ENCODE measurements at regions not wholly inside any gene's neighbourhood (a gene's known extent, or its start where the extent isn't known, plus 50 kb on each side); places are given as distances from the start of the nearest gene placed in this dataset.
A peak's percentile ranks its signal among the peaks of the same experiment; 100 is the strongest.

DNA sequence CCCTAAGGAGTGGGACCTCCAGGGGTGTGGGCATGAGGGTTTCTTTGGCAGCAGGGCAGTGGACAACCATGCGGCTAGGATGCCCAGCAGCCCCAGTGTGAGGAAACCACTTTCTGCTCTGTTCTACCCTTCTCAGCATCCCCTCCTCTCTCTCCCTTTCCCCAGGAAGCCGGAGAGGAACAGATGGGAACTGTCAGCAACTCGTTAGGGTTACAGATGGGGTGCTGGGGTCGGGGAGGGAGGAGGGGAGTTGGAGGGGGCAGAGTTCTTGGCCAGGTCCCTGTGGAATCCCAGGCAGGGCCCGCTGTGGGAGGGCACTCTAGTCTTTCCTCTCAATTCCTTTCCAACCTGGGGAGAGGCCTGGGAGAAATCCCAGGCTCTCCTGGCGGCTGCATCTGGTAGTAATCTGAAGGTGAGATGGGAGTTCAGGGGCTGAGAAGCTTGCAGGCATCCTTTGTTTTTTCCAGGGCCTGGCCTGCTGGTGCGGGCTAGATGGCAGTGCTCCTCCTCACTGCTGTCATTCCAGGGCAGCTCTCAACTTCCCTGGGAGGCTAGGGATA lies 93.9 kb upstream of the CSF3R start:
- DNase-seq = no peak

DNA sequence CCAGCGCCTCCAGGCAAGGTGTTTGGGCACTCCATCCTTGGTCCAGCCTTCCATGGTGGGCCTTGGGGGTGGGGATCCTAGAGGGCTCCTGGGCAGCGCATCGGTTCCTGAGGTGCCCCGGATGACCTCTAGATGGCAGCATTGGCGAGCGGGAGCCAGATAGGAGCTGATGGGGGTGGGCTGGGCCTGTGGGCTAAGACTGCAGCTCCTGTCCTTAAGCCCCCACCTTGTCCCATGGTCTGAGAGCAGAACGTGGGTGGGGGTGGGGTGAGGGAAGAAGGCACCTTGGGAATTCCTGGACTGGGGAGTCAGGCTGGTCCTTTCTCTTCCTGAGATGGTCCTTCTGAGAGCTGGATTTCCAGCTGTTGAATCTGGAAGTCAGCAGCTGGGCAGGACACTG lies 93.4 kb upstream of the CSF3R start:
- DNase-seq = peak; percentile 80

DNA sequence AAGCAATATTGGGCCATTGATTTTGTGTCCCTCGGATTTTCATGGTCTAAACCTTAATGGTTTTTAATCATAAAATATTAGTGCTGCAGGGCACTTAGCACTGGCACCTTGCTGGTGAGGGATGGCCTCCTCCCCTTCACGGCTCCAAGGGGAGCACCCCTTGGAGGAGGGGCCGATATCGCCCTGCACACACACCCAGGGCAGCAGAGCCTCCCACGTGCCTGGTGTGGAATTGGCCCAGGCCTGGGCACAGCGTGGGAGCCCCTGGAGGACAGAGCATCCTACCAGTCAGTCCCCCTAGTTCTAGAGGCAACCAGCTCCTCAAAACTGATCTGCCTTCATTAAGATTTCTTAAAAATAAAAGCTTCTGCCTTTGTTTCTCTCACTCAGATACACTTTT lies 90.7 kb upstream of the CSF3R start:
- no peak for DNase-seq

DNA sequence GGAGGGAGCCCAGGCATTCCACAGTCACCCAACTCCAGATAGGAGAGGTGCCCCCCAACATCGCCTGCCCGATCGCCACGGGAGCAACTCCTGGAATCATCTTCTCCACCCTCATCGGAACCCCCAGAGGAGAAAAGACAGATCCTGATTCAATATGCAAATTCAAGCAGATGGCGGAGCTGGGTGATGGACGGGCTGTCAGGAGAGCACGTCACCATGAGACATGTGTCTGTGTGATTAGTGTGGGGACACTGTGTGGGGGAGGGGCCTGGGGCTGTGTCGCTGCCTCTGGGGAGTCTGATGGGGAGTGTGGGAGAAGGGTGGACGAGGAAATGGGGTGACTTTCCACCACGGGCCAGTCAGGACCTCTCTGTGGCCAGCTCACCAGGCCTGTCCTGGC lies 90.2 kb upstream of the CSF3R start:
- DNase-seq = no peak

DNA sequence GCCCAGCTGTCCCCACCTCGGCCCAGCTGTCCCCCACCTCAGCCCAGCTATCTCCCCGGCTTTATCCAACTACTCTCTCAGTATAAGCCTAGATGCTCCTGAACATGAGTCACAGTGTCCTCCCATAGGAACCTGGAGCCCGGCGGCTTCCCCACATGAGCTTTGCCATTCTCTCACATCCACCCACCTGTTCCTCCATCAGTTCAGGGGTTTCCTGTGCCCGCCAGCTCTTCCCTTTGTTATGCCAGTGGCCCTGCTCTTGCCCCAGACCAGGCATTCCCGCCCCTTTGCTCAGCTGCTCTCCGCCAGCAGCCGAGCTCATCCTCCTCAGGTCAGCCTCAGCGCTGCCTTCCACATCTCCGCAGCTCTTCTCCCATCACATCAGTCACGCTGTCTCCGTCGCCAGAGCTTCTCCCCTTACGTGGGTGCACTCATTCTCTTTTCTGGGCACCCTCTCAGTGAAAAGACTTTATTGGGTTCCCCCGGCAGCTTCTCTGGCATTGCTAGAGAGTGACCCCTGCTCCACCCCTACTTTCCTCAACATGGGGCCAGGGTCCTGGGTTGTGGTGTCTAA lies 89.5 kb upstream of the CSF3R start:
- no peak for DNase-seq

DNA sequence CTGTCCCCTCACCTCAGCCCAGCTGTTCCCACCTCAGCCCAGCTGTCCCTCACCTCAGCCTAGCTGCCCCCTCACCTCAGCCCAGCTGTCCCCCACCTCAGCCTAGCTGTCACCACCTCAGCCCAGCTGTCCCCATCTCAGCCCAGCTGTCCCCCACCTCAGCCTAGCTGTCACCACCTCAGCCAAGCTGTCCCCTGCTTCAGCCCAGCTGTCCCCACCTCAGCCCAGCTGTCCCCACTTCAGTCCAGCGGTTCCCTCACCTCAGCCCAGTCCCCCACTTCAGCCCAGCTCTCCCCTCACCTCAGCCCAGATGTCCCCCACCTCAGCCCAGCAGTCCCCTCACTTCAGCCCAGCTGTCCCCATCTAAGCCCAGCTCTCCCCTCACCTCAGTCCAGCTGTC lies 88.4 kb upstream of the CSF3R start:
- DNase-seq = no peak

DNA sequence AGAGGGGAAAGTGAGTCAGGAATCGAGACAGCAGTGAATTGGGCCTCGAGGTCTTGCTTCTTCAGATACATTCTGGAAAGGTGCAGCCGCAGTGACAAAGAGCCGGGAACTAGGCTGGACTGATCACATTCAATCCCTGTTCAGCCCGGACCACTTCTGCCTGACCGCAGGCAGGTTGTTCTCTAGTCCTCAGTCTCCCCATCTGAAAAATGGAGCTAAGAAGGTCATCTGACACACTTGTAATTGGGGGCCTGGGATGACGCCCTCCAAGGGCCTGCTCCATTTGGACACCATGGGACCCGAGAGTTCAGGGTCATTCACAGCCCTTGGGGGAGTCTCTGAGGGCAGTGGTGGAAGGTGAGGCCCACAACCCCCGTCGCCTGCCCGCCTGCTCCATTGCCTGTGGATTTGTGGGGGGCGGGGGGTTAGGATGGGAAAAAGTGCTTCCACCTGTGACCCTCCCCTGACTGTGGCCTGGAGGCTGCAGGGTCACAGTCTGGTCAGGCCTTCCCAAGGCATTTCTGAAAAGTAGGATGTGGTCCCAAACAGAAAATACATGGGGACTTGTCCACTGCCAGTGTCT lies 87.9 kb upstream of the CSF3R start:
- DNase-seq = no peak

DNA sequence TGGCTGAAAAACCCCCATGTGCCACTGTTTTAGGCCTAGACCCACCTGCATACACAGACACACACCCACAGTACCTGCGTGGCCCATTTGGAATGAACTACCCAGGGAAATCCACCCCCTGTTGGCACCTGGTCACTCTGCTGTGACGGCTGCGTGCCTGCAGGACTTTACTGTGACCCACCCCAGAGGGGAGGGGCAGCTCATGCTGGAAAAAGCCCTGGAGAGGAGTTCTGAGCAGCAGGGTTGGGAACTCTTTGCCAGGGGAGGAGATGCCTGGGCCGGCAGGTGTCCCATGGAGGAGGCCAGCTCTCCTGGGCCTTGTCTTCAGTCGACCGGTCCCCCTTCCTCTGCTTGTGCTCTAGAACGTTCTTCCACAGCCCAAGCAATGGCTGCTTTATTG lies 87.3 kb upstream of the CSF3R start:
- DNase-seq = no peak

DNA sequence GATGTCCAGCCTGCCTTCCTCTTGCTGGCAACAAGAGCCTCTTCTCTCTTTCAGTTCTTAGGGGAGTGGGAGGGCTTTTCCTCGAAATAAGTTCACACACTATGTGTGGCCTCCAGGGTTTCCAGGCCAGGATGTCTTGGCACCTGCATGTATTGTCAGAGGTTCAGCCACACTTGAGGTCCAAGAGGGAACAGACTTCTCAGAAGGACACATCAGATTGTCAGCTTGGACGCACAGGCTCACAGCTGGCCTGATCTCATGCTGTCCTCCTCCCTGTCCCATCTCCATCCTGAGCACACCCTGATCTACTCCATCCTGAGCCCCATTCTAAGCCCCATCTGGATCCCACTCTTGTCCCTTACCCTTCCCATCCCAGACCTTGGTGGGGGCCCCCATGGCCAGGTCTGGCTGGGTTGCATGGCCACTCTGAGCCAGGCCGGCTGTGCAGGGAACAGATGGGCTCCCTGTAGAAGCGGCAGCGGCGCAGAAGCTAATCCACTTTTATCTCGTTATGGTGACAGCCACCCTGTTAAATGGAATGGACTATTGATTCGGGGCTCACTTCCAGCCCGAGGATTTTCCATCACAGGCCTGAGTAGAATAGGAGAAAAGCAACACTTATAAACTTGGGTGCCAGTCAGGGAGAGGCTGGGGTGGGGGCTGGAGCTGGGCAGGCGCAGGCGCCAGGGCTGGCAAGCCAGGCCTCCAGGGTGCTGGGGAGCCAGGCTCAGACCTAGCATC lies 85.1 kb upstream of the CSF3R start:
- no peak for DNase-seq

DNA sequence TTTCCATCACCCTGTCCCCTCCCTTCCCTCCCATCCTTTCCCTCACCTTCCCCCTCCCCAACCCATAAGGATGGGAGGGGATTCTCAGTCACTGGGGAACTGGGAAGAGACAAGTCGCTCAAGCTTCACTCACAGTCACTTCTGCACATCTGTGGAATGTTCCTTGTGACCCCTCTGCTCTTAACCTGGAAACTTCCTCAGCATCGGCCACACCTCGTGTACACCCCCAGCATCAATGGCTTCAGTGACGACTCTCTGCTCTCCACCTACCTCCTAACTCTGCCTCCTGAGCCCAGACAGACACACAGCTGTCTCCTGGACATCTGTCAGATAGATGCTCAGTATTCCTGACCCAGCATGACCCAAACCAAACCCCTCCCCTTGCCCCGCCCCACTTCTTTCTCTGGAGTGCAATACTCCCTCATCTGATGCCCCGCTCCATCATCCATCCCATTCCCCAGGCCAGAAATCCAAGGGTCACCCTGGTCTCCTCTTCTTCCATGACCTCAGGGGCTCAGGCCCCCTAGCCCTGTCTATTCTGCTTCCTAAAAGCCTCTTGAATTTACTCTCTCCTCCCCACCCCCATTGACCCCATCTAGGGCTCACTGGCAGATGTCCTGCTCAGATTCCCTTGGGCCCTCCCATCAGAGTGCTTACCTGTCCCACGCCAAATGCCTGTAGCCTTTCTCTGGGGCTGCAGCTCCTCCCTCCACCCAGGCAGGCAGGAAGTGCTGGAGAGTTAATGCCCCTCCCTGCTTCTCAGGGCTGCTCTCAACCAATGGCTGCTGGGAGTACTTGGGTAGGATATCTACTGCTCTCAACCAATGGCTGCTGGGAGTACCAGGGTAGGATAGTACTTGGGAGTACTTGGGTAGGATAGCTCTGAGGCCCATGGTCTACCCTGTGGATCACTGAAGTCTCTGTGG lies 83.1 kb upstream of the CSF3R start:
- no peak for DNase-seq

DNA sequence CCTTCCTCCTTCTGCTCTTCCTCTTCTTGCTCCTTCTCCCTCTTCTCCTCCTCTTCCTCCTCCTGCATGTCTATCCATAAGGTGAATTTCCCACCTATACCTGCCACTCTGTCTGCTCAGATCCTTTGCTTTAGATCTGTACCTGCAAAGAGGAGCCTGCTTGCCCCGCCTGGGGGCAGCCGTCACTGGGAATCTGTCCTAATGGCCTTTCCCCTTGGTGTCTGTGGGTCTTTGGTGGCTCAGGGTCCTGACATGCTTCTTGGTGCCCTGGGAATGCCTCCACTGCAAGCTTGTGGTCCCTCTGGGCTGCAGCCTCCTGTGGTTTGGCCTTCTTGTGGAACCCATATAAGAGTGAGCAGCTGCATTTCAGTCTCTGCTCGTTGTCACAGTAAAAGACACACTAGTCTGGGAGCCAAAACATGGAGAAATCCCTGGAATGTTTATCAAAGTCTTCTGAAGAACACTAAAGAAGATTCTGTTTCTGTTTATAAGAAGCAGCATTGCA lies 79.5 kb upstream of the CSF3R start:
- no peak for DNase-seq

DNA sequence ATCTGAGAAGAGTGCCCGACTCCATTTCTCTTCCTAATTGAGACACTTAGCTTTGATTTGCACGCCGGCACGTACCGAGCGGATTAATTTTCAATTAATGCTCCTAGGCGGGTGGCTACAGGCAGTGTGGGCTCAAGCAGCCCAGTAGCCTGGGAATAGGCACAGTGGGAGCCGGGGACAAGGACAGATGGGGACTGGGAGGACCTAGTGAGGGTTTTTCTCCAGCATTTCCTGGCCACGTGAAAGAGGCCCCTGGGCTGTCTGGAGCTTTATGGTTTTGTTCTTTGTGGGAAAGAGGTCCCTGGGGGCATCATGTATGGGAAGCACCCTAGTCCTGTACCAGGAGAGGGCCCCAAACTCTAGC lies 78.6 kb upstream of the CSF3R start:
- no peak for DNase-seq

DNA sequence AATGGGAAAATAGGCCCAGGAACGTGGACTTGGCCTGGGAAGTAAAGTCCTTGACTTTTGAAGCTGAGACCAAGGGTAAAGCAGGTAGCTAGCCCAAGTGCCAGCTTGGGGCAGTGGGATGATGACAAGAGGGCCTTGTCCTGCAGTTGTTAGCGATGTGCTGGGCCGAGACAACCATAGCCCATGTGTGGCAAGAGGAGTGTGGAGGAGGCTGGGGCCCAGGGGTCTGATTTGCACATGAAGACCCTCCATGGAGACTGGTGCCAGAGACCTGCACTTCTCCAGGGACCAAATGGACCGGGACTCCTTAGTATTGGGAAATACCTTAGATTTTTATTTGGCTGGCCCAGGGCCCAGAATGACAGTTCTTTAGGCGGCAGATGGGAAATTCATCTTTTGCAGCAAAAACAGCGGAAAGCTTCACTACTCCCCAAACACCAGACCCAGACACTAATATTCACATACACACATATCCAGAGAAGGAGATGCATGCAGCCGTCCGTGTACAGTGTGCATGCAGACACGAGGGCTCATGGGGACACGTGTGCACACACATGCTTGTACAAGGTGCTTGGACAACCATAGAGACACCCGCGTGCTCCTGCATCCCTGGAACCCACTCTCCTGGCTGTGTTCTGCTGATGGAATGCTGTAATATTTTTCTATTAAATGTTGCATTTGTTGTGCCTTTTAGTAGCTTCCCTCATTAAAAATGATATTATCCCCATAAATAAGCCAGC lies 78.1 kb upstream of the CSF3R start:
- DNase-seq = no peak

DNA sequence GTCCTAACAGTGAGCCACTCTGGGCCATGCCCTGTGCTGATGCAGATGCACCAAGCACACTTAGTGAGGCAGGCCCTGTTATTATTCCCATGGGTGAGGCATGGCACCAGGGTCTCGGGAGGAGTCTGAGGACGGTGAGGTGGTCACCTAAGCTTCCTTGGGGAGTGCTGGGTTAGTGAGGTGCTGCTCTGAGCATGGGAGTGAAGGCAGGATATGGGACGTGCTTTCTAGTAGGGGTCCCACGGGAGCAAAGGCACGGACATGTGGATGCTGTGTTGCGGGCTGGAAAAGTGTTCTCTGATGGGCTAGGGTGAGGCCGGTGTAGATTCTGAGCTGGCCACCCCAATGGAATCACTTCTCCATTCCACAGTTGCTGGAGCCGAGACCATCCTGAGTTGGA lies 77.5 kb upstream of the CSF3R start:
- no peak for DNase-seq

DNA sequence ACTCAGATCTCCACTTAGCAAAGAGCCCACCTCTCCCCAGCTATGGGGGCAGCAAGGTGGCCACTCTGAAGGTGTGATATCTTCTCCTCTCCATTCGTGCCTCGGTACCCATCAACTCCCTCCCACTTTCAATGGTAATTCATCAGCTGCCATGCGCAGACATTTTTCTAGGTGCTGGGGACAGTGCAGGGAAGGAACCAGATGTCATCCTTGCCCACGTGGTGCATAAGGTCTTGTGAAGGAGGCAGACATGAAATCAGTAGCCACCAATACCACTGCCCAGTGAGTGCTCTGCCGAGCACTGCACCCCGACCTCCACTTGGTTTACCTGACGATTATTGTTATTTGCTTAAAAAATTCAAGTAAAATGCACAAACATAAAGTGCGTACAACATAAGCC lies 76.3 kb upstream of the CSF3R start:
- DNase-seq = no peak

DNA sequence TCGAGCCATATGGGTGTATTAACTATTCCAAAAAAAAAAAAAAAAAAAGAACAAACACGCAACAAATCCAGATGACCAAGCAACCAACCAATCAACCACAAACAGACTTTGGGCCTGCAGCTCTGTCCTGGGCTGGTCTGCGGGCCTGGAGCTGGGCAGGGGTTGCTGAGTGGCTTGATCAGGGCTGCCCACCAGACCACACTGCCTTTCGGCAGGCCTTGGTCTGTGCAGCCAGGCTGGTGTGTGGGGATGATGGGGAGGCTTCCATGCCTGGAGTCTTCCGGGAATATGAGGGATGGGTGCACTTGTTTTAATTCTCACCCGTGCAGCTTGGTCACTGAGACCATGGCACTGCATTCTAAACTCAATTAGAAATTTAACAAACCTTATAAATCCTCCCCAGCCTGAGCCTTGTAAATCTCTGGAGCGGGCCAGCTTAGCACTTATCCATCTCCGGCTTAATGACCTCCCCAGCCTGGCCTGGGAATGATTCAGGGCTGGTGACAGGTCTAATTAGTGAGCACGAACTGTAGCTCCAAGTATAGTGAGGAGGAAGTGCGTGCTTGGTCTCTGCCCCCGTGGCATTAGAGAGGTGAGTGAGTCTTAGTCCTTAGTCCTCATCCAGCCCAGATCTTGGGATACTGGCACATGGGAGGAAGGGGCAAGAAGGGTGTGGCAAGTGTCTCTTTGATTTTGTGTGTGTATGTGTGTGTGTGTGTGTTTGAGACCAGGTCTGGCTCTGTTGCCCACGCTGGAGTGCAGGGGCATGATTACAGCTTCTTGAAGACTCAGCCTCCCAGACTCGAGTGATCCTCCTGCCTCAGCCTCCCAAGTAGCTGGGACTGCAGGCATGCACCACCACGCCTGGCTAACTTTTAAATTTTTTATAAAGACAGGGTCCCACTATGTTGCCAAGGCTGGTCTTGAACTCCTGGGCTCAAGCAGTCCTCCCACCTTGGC lies 74.6 kb upstream of the CSF3R start:
- no peak for DNase-seq

DNA sequence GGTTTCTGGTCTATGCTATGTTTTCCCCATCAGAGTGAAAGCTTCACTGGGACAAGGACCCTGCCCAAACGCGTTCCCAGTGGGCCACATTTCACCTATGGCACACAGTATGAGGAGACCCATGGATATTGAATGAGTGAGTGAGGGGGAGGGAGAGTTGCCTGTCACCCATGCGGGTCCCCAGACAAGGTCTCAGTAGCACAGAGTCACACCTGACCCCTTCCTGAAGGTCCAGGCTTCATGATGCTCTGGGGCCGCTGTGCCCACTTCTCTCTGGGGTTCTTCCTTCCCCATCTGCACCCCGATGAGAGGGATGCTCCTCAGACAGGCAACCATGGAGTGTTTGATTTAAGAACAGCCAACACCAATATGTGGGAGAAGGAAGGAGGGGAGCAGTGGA lies 72.3 kb upstream of the CSF3R start:
- no peak for DNase-seq

DNA sequence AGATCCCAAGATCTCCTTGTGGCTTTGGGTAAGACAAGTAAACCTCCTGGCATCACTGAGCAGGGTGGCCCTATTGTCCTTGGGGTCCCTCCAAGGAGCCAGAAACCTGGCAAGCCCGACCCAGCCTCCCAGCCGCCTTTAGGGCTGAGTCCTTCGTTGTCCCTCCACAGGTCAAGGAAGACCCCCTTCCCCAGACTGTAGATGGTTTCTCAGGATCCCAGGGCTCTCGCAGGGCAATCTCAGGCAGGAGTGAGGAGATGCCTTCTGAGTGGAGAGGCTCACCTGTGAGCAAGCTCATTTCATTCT lies 71.6 kb upstream of the CSF3R start:
- no peak for DNase-seq

DNA sequence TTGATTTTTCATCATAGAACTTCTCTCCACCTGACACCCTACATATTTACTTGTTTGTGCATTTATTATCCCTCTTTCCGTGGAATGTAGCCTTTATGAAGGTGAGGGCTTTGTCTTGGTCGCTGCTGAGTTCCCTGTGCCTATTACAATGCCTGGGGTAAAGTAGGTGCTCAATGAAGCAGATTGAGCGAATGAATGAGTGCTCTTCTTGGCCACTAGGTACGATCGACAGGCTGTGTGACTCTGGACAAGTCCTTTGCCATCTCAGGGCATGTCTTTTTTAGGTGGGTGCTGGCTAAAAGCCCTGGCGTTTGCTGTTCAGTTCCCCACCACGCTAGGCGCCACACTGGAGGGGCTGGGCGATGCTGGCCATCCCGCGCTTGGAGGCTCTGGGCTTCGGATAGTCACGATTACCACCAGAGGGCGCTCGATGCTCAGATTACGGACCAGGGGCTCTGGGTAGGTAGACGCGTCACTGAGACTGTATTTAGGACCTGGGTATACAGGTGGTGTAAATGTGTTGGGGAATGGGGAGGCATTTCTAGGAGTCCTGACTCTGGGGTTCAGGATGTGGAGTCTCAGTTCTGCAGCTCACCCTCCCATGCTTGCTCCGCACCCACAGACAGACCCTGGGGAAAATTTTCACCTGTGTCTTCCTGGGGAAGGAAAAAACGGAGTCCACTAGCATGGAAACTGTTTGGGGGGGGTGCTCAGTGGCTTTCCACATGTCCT lies 71.0 kb upstream of the CSF3R start:
- peak; percentile 78 for DNase-seq

DNA sequence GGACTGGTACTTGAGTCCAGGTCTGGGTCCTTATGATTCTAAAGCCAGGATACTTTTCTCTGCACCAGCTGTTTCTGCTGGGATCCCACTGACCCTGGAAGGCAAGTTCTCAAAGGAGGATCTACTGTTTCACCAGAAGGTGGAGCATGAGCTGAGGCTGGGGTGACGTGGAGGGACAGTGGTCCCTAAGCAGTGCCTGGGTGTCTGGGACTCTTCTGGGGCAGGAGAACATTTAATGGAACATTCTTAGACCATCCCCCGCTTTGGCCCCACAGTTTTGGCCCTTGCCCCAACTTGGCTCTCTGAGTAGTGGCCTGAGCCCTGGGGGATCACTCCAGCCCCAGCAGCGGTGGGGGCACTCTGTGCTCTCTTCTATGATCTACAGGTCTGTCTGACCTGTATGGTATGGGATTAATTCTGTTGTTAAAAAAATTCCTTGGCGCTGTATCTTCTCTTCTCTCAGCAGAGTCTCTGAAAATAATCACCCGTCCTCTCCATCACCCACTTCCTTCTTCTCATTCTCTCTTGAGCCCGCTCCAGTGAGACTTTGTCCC lies 60.3 kb upstream of the CSF3R start:
- no peak for DNase-seq

Data from tongue (tissue), 1 donor.